Neuronal stem cell (in vitro differentiated cells): ENCODE measurements at regions not wholly inside any gene's neighbourhood (a gene's known extent, or its start where the extent isn't known, plus 50 kb on each side); places are given as distances from the start of the nearest gene placed in this dataset.

Source experiments
- DNase-seq: peaks from one replicate; pipeline ENCODE4 v3.0.0-alpha.2; 2013; ENCODE audit warnings: low spot score
- H2AFZ ChIP-seq: one replicate; pipeline ENCODE4 v1.6.1; 2013; ENCODE audit warnings: mild to moderate bottlenecking, low read length, inconsistent platforms
- H2AK5ac ChIP-seq: 2 replicates; pipeline ENCODE4 v1.6.1; 2013; ENCODE audit warnings: low read depth, mild to moderate bottlenecking, inconsistent platforms, low read length, moderate library complexity, mixed read lengths
- H2BK120ac ChIP-seq: 2 replicates; pipeline ENCODE4 v1.6.1; 2013; ENCODE audit warnings: low read depth, mild to moderate bottlenecking, inconsistent platforms, low read length, moderate library complexity, mixed read lengths
- H2BK12ac ChIP-seq: one replicate; pipeline ENCODE4 v1.6.1; 2013; ENCODE audit warnings: low read length, inconsistent platforms
- H2BK15ac ChIP-seq: 2 replicates; pipeline ENCODE4 v1.6.1; 2013; ENCODE audit warnings: mild to moderate bottlenecking, low read length, inconsistent platforms, mixed read lengths
- H2BK5ac ChIP-seq: one replicate; pipeline ENCODE4 v1.6.1; 2013; ENCODE audit warnings: inconsistent platforms, mild to moderate bottlenecking, low read length, moderate library complexity
- H3K14ac ChIP-seq: one replicate; pipeline ENCODE4 v1.6.1; 2013; ENCODE audit warnings: low read length, inconsistent platforms
- H3K18ac ChIP-seq: 2 replicates; pipeline ENCODE4 v1.6.1; 2013; ENCODE audit warnings: low read length, inconsistent platforms
- H3K23ac ChIP-seq: 2 replicates; pipeline ENCODE4 v1.6.1; 2013; ENCODE audit warnings: low read depth, mild to moderate bottlenecking, mixed read lengths, low read length, inconsistent platforms; ENCODE audit not compliant: poor library complexity
- H3K27ac ChIP-seq: replicated peaks from 3 replicates; pipeline ENCODE4 v1.5.1; 2013; ENCODE audit warnings: low read length, inconsistent platforms
- H3K27me3 ChIP-seq, 3 experiments: 2 replicates each; pipeline ENCODE4 v1.6.1; 2013; ENCODE audit warnings: low read length in 3 of 3, mild to moderate bottlenecking in 2 of 3, inconsistent platforms in 1 of 3, low read depth in 1 of 3, mixed read lengths in 1 of 3, moderate library complexity in 1 of 3; ENCODE audit not compliant: control insufficient read depth in 3 of 3, insufficient read depth in 3 of 3
- H3K36me3 ChIP-seq, 2 donors: replicated peaks in 1 of 2; 2 replicates each; pipeline ENCODE4 v1.6.1; 2013; ENCODE audit warnings: low read length in 2 of 2; ENCODE audit not compliant: control insufficient read depth in 2 of 2, insufficient read depth in 2 of 2
- H3K4ac ChIP-seq: 2 replicates; pipeline ENCODE4 v1.6.1; 2013; ENCODE audit warnings: inconsistent platforms, mild to moderate bottlenecking, low read length, moderate library complexity
- H3K4me1 ChIP-seq, 2 donors: 1 replicate in 1 of 2; 2 replicates in 1 of 2; pipeline ENCODE4 v1.6.1; 2013; ENCODE audit warnings: low read length in 2 of 2, low read depth in 1 of 2; ENCODE audit not compliant: control insufficient read depth in 2 of 2, insufficient read depth in 1 of 2
- H3K4me2 ChIP-seq: one replicate; pipeline ENCODE4 v1.6.1; 2013; ENCODE audit warnings: mild to moderate bottlenecking, low read length, inconsistent platforms; ENCODE audit not compliant: insufficient read depth, poor library complexity, severe bottlenecking
- H3K4me3 ChIP-seq, 2 donors: 2 replicates each; pipeline ENCODE4 v1.5.1; 2013; ENCODE audit warnings: low read length in 2 of 2, mild to moderate bottlenecking in 2 of 2, inconsistent platforms in 1 of 2, moderate library complexity in 1 of 2
- H3K79me1 ChIP-seq: one replicate; pipeline ENCODE4 v1.6.1; 2013; ENCODE audit warnings: low read depth, mild to moderate bottlenecking, inconsistent platforms, low read length, moderate library complexity
- H3K9ac ChIP-seq: one replicate; pipeline ENCODE4 v1.6.1; 2013; ENCODE audit warnings: mild to moderate bottlenecking, low read depth, low read length, inconsistent platforms; ENCODE audit not compliant: poor library complexity
- H3K9me3 ChIP-seq, 2 donors: replicated peaks in 1 of 2; 2 replicates each; pipeline versions ENCODE3 to v1.6.1; 2013; ENCODE audit warnings: low read length in 2 of 2, mild to moderate bottlenecking in 2 of 2, inconsistent platforms in 1 of 2, low read depth in 1 of 2, mixed read lengths in 1 of 2, moderate library complexity in 1 of 2; ENCODE audit not compliant: control insufficient read depth in 2 of 2, insufficient read depth in 1 of 2
- H4K8ac ChIP-seq: one replicate; pipeline ENCODE4 v1.6.1; 2013; ENCODE audit warnings: low read depth, mild to moderate bottlenecking, inconsistent platforms, low read length, moderate library complexity
- H4K91ac ChIP-seq: one replicate; pipeline ENCODE4 v1.6.1; 2013; ENCODE audit warnings: low read length, low read depth, mild to moderate bottlenecking, inconsistent platforms; ENCODE audit not compliant: poor library complexity
- WGBS, 2 donors: extraction: QIAGEN DNeasy Blood & Tissue Kit; methylation state at CpG; one replicate each; pipeline ENCODE4 v1.1.7; 2013; ENCODE audit warnings: missing lambda C conversion rate in 2 of 2, mixed read lengths in 1 of 2; ENCODE audit not compliant: insufficient read length in 2 of 2, insufficient replicate concordance in 1 of 2; ENCODE audit errors: extremely low coverage in 2 of 2; 5-methylcytosine and 5-hydroxymethylcytosine counted together

DNA sequence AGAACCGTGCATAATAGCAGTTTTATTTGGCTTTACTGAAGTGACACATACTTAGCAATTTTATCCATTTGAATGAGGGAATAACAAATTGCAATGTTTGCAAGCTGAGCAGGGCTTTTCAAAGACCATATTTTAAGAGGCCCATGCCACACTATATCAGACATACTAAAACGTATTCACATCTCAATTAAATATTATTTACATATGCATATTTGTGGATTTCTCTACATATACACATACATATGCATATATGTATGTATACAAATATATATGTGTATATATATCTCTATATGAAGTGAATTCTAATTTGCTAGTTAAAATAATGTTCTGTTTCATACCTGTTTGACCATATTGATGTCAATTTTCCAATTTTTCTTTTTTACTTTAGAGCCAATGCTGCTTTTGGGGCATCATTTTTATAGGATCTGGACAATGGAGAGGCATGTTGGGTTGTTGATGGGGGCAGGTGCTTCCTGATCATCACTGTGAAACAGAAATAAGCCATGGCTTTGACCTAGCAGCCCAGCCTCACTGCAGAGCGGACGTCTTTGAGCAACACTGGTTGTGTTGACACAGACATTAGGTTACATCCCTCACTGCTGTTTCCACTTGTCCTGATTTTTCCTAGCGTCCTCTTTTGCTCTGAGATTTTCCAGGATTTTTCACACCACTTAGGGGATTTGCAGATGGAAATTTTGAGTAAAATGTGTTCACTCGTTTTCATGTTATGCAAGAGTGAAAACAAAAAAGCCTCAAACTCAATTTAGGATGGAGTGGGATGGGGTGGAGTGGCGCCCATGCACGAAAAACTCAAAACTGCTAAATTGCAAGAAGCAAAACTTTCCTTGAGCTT is 56.9 kb downstream of the RDH14 start:
- Histone ChIP-seq H2AK5ac (no peak overlapping the region), H3K4me1 (no peaks in the 10 kb centered on the region), H2BK120ac (no peak overlapping the region), H2AFZ (no peak overlapping the region), H4K8ac (no peak overlapping the region), H3K79me1 (no peaks in the 10 kb centered on the region), H3K18ac (no peak overlapping the region), H2BK12ac (no peak overlapping the region), H3K14ac (no peak overlapping the region), H2BK15ac (no peak overlapping the region), H3K27ac (no peak overlapping the region), H3K4ac (no peak overlapping the region), H3K4me2 (no peak overlapping the region), H3K9me3 (no peaks in the 10 kb centered on the region), H4K91ac (no peak overlapping the region), H3K4me3 (no peak overlapping the region), H3K9ac (no peak overlapping the region), H2BK5ac (no peak overlapping the region), H3K23ac (no peak overlapping the region), H3K36me3 (no peaks in the 10 kb centered on the region), H3K27me3 (no peaks in the 10 kb centered on the region)
- WGBS, 2 donors, result no CpG with 5 or more reads among the region's 8 CpGs
- DNase-seq, result no peak

DNA sequence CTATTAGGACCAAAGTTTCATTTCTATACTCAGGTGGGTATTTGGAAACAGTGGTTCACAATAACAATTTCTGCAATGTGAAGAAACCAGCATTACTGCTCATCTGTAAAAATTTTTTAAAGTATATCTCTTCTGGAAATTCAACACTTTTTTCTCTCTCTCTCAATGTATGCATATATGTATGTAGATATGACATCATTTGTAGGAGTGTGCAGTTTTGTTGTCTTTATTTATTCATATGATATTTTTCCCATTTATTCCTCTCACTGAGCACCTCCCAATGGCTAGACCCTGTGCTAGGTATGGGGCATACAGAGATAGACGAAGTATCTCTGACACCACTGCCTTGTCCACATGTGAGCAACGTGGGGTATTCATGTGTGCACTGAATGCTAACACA is 58.3 kb downstream of the RDH14 start:
- H3K18ac ChIP-seq, result no peak overlapping the region
- H3K27ac ChIP-seq, result no peak overlapping the region
- no peak overlapping the region for H2BK12ac ChIP-seq
- no peak overlapping the region for H4K8ac ChIP-seq
- H3K4ac ChIP-seq, result no peak overlapping the region
- no peaks in the 10 kb centered on the region for H3K79me1 ChIP-seq
- no peaks in the 10 kb centered on the region for H3K4me1 ChIP-seq
- no peak overlapping the region for H2BK5ac ChIP-seq
- no peak for DNase-seq
- H3K36me3 ChIP-seq, result no peaks in the 10 kb centered on the region
- H4K91ac ChIP-seq, result no peak overlapping the region
- no peak overlapping the region for H2BK120ac ChIP-seq
- no peaks in the 10 kb centered on the region for H3K27me3 ChIP-seq
- no peak overlapping the region for H3K4me2 ChIP-seq
- no peaks in the 10 kb centered on the region for H3K9me3 ChIP-seq
- H3K23ac ChIP-seq, result no peak overlapping the region
- H2BK15ac ChIP-seq, result no peak overlapping the region
- no peak overlapping the region for H2AK5ac ChIP-seq
- no peak overlapping the region for H3K9ac ChIP-seq
- no peak overlapping the region for H3K4me3 ChIP-seq
- no peak overlapping the region for H2AFZ ChIP-seq
- H3K14ac ChIP-seq, result no peak overlapping the region
- WGBS, 2 donors, result no CpG with 5 or more reads among the region's 2 CpGs

DNA sequence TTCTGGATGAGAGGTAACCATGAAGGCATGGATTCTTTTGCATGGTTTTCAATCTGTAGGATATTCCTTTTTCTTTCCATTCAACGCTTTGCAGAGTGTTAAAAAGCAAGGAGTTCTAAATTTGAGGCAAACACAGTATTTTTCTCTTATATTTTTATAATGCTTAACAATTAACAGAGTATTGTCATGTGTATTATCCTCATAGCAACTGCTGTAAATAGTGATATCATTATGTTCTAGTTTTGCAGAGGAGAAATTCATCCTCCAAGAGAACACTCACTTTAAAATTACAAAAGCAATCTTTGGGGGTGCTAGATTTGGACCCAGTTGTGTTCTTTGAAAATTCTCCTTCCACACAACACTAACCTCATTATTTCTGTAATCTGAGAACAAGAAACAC is 58.7 kb downstream of the RDH14 start:
- Histone ChIP-seq H3K27ac (no peak overlapping the region), H3K18ac (no peak overlapping the region), H3K9me3 (no peaks in the 10 kb centered on the region), H3K4ac (no peak overlapping the region), H3K4me1 (no peaks in the 10 kb centered on the region), H2AK5ac (no peak overlapping the region), H2BK5ac (no peak overlapping the region), H3K9ac (no peak overlapping the region), H2AFZ (no peak overlapping the region), H4K91ac (no peak overlapping the region), H2BK120ac (no peak overlapping the region), H3K23ac (no peak overlapping the region), H3K36me3 (no peaks in the 10 kb centered on the region), H3K4me2 (no peak overlapping the region), H2BK12ac (no peak overlapping the region), H3K79me1 (no peaks in the 10 kb centered on the region), H3K27me3 (no peaks in the 10 kb centered on the region), H3K4me3 (no peak overlapping the region), H2BK15ac (no peak overlapping the region), H3K14ac (no peak overlapping the region), H4K8ac (no peak overlapping the region)
- no peak for DNase-seq
- no CpG with 5 or more reads among the region's 1 CpG for WGBS, 2 donors

DNA sequence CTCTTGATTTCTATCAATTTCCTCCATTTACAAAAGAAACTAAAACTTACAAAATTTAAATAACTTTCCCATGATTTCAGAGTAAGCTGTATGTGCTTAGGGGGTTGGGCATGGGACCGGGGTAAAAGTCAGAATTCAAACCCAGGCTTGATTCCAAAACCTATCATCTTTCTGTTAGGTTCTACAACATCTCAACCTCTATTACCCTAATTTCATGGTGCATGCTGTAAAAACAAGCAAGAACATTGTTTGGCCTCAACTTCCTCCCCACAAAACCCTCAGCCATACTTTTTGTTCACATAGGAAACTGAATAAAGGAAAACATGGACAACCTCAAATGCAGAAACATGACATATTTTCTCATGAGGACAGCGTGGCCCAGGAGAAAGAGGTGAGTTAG is 59.3 kb downstream of the RDH14 start:
- Histone ChIP-seq H4K91ac (no peak overlapping the region), H3K36me3 (no peaks in the 10 kb centered on the region), H2AFZ (no peak overlapping the region), H3K4me1 (no peaks in the 10 kb centered on the region), H4K8ac (no peak overlapping the region), H3K27ac (no peak overlapping the region), H3K4me3 (no peak overlapping the region), H3K14ac (no peak overlapping the region), H3K4me2 (no peak overlapping the region), H3K4ac (no peak overlapping the region), H2BK5ac (no peak overlapping the region), H3K9ac (no peak overlapping the region), H3K23ac (no peak overlapping the region), H3K9me3 (no peaks in the 10 kb centered on the region), H3K27me3 (no peaks in the 10 kb centered on the region), H2BK120ac (no peak overlapping the region), H3K18ac (no peak overlapping the region), H2BK12ac (no peak overlapping the region), H2AK5ac (no peak overlapping the region), H2BK15ac (no peak overlapping the region), H3K79me1 (no peaks in the 10 kb centered on the region)
- no CpG with 5 or more reads among the region's 2 CpGs for WGBS, 2 donors
- DNase-seq, result no peak
